ENCODE measurements at regions not wholly inside any gene's neighbourhood (a gene's known extent, or its start where the extent isn't known, plus 50 kb on each side); places are given as distances from the start of the nearest gene placed in this dataset.
A peak's percentile ranks its signal among the peaks of the same experiment; 100 is the strongest.

- no peak for DNase-seq
Observed at GRCh38 chr1:60573726-60574409, 500.3 kb upstream of the C1orf87 start.

- no peak for DNase-seq
Observed at GRCh38 chr1:60573121-60573520, 499.6 kb upstream of the C1orf87 start.

- DNase-seq: no peak
Observed at GRCh38 chr1:60572378-60572777, 498.8 kb upstream of the C1orf87 start.

- DNase-seq: no peak
Observed at GRCh38 chr1:60571811-60572210, 498.2 kb upstream of the C1orf87 start.

GRCh38 chr1:60569189-60569588 lies 495.6 kb upstream of the C1orf87 start:
- DNase-seq: no peak

GRCh38 chr1:60567256-60567655 lies 493.7 kb upstream of the C1orf87 start:
- no peak for DNase-seq

GRCh38 chr1:60564916-60565750 lies 491.6 kb upstream of the C1orf87 start:
- DNase-seq: peak; percentile 97

GRCh38 chr1:60563777-60564535 lies 490.4 kb upstream of the C1orf87 start:
- no peak for DNase-seq

GRCh38 chr1:60562740-60563139 lies 489.2 kb upstream of the C1orf87 start:
- no peak for DNase-seq

- no peak for DNase-seq
Observed at GRCh38 chr1:60560701-60561100, 487.1 kb upstream of the C1orf87 start.

GRCh38 chr1:60558236-60558635 lies 484.7 kb upstream of the C1orf87 start:
- DNase-seq: no peak

- DNase-seq: no peak
Observed at GRCh38 chr1:60553730-60554129, 480.2 kb upstream of the C1orf87 start.

- DNase-seq: peak; percentile 40
Observed at GRCh38 chr1:60547821-60548220, 474.3 kb upstream of the C1orf87 start.

- no peak for DNase-seq
Observed at GRCh38 chr1:60541831-60542532, 468.4 kb upstream of the C1orf87 start.

GRCh38 chr1:60540141-60540540 lies 466.6 kb upstream of the C1orf87 start:
- DNase-seq: no peak

GRCh38 chr1:60535713-60536112 lies 462.1 kb upstream of the C1orf87 start:
- DNase-seq: no peak

- no peak for DNase-seq
Observed at GRCh38 chr1:60527567-60527966, 454.0 kb upstream of the C1orf87 start.

GRCh38 chr1:60516996-60517395 lies 443.4 kb upstream of the C1orf87 start:
- no peak for DNase-seq

GRCh38 chr1:60510162-60510561 lies 436.6 kb upstream of the C1orf87 start:
- DNase-seq: no peak

- DNase-seq: no peak
Observed at GRCh38 chr1:60504206-60504840, 430.8 kb upstream of the C1orf87 start.

- peak; percentile 72 for DNase-seq
Observed at GRCh38 chr1:60503266-60503925, 429.8 kb upstream of the C1orf87 start.

GRCh38 chr1:60502506-60502905 lies 428.9 kb upstream of the C1orf87 start:
- DNase-seq: no peak

Measured in NCI-H446 treated with DMSO at 0.1 percent for 48 hours (cell line).